ENCODE measurements at regions not wholly inside any gene's neighbourhood (a gene's known extent, or its start where the extent isn't known, plus 50 kb on each side); places are given as distances from the start of the nearest gene placed in this dataset.

GRCh38 chr19:29122185-29122584 is 90.8 kb downstream of the UQCRFS1 start:
- TF ChIP-seq, protein P1, sequence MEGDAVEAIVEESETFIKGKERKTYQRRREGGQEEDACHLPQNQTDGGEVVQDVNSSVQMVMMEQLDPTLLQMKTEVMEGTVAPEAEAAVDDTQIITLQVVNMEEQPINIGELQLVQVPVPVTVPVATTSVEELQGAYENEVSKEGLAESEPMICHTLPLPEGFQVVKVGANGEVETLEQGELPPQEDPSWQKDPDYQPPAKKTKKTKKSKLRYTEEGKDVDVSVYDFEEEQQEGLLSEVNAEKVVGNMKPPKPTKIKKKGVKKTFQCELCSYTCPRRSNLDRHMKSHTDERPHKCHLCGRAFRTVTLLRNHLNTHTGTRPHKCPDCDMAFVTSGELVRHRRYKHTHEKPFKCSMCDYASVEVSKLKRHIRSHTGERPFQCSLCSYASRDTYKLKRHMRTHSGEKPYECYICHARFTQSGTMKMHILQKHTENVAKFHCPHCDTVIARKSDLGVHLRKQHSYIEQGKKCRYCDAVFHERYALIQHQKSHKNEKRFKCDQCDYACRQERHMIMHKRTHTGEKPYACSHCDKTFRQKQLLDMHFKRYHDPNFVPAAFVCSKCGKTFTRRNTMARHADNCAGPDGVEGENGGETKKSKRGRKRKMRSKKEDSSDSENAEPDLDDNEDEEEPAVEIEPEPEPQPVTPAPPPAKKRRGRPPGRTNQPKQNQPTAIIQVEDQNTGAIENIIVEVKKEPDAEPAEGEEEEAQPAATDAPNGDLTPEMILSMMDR (IDR thresholded peaks at IDR 0.05 in 2 of 3, conservative IDR thresholded peaks at IDR 0.05 in 1 of 3; ENCODE audit: control insufficient read depth in 2 of 3, extremely low read depth in 1 of 3, insufficient read depth in 1 of 3, low read depth in 3 of 3, low read length in 3 of 3), result no peak
- TF ChIP-seq FOS (IDR thresholded peaks at IDR 0.05; ENCODE audit: borderline replicate concordance, extremely low read depth, insufficient read length), result no peak
